ENCODE measurements at regions not wholly inside any gene's neighbourhood (a gene's known extent, or its start where the extent isn't known, plus 50 kb on each side); places are given as distances from the start of the nearest gene placed in this dataset.
"Not testable (repeated sequence)": the region's sequence is repeated elsewhere in the genome, so short reads cannot be mapped to it uniquely, and the experiment has no call there.

- not testable (repeated sequence) for TF ChIP-seq CTCF (conservative IDR thresholded peaks at IDR 0.05; ENCODE audit: low read depth, low read length); POLR2A (IDR thresholded peaks at IDR 0.05; ENCODE audit: low read depth, low read length); NFE2L2 (IDR thresholded peaks at IDR 0.05; ENCODE audit: low read depth, low read length); CHD1 (IDR thresholded peaks at IDR 0.05; ENCODE audit: low read depth, low read length); RAD21 (IDR thresholded peaks at IDR 0.05; ENCODE audit: low read length); MAFK (IDR thresholded peaks at IDR 0.05; ENCODE audit: low read depth, low read length); CEBPB (IDR thresholded peaks at IDR 0.05; ENCODE audit: low read depth, low read length); MAZ (IDR thresholded peaks at IDR 0.05; ENCODE audit: borderline replicate concordance, low read depth, low read length); SMC3 (IDR thresholded peaks at IDR 0.05; ENCODE audit: low read depth, low read length)
Observed at GRCh38 chr16:33979613-33980012, 520.2 kb downstream of the TP53TG3F start.

Measured in IMR-90 (cell line).